NCI-H748 treated with DMSO at 0.1 percent for 48 hours (cell line): ENCODE measurements at regions not wholly inside any gene's neighbourhood (a gene's known extent, or its start where the extent isn't known, plus 50 kb on each side); places are given as distances from the start of the nearest gene placed in this dataset.
A peak's percentile ranks its signal among the peaks of the same experiment; 100 is the strongest.

ENCODE experiments used
- DNase-seq: peaks from one replicate; lab custom pipeline; 2025; lab: John Stamatoyannopoulos, UW

DNA sequence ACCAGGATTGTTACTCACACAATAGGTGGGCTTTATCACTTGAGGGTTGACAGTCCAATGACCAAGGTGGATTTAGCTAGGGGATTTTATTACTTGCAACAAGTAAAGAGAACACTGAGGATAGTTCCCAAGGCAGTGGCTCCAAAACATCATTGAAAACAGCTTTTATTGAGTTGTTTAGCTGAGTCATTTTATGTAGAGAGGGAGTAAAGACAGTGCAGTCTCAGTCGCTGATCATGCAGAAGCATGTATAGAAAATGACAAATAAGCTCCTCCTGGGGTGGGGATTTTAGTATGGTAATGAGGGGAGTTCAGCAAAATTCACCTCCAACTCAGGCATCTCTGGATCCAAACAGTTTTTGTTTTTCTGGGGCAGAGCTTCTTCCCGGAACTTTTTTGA is 163.0 kb upstream of the CCDC179 start:
- no peak for DNase-seq

DNA sequence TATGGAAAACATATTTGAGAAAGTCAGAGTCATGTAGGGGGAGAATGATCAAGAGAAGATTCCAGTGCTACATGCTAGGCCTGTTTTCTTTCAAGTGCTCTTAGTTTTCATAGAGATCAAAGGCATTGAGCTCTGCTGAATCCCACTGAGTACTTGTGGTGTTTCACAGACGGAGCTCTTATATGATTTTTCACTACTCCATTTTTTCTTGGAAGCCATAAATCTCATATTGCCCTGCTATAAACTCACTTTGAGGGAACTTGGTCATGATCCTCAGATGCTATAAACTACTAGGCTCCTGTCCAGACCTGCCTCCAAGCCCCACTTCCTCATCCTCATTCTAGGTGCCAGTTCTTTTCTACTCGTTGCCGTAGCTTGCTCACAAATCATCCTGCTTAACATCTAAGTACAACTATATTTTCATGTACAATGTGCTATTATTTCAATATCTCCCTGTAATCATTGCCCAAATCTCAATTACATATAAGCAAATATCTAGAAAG is 180.8 kb upstream of the CCDC179 start:
- DNase-seq: no peak

DNA sequence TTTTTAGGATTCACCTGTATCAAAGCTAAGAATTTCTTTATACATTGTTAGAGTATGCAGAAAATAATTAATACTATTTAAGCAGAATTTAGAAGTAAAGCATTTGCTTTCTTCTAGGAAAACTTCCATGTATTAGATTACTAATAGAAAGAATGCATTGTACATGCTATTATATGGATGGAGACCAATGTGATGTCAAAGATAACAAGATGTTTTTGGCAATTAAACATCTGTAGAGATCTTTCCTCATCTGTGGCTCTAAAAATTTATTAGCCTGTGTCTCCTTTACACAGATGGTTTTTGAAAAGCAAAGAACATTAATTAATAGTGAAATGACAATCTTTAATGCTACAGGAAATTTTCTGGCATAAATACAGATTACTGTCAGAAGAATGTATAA is 198.4 kb upstream of the CCDC179 start:
- DNase-seq: no peak

DNA sequence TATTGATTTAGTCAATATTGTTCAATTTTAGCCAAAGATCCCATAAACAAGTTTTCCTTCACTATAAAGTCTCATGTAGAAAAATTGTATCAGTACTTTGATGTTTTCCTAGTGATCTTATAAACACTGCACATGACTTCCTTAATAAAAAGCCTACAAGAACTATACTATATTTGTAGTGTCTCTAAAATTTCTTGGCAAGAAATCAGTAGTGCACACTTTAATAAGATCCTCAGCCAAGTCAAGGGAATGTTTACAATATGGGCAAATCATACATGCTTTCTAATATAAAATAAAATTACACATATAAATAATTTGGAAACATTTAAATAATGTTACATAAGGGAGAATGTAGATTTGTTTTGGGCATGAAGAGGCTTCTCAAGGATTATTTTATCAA is 203.0 kb upstream of the CCDC179 start:
- DNase-seq: no peak

DNA sequence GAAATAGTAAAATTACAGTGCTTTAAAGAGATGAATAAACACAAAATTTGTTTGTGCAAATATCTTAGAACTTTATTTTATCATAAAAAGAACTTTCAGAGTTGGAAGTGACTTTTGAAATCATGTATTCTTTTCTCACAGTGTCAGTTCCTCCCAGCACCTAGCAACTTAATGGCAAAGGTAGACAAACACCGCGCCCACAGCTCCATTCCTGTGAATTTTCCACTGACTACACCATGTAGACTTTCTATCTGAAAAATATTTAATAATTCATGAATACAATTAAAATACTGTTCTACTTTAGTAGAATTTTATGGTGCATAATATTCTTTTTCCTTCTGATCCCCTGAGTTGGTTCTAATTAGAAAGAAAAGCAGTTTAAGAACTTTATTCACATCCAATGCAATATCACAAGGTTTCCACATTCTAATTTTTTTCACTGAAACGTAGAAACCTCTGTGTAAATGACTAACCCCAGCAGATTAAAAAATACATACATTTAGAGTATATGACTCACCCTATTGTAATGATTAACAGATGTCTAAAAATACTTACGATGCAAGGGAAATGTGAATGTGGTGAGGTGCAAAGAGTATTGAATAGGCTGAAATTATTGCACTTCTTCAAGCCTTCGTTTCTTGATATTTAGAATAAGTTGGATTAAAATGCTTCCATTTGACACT is 218.2 kb upstream of the CCDC179 start:
- DNase-seq: no peak

GRCh38 chr11:23079382-23079813 is 219.1 kb upstream of the CCDC179 start:
- no peak for DNase-seq

DNA sequence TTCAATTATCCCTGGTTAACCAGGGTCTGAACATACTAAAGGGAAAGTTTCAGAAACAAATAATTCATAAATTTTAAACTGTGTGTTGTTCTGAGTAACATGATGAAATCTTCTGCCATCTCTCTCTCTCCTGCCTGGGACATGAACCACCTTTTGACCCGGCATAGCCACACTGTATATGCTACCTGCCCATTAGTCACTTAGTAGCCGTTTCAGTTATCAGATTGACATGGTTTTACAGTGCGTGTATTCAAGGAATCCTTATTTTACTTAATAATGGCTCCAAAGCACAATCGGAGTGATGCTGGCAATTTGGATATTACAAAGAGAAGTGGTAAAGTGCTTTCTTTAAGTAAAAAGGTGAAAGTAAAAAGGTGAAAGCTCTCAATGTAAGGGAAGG is 227.1 kb upstream of the CCDC179 start:
- no peak for DNase-seq

DNA sequence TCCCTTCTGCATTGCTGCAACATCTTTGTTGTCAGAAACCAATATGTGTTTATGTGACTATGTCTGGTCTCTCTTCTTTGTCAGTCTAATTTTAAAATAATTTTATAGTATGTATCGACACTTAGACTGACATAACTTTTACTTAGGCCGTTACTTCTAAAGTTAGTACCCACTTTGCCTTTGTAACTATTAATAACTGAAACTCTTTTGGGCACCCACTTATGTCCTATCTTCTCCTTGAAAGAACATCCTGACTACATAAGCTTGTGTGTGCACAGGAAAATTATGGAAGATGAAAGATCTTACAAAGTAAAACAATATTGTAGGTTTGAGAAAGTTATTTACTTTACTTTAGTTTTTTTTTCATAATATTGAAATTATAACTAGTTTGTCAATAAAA is 230.4 kb upstream of the CCDC179 start:
- no peak for DNase-seq

DNA sequence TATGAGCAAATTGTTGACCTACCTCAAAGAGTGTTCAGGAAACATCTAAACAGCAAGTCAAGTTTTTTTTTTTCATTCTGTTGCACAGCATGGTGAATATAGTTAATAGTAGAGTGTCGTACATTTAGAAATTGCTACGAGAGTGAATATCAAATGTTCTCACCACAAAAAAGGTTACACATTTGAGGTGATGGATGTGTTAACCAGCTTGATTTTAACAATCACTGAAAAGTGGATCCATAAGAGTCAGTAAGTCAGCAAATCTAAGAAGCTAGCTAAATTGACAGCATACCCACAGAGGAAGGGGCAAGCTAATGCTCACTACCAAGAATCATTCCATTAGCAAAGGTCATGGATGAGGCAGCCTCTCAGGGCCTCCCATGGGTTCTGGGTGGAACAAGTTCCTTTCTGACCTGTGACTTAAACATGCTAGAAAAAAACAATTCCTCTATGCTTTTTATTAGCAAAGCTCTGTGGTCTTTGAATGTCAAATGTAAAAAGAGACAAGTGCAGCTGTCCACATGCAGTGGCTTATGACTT is 235.4 kb upstream of the CCDC179 start:
- no peak for DNase-seq

DNA sequence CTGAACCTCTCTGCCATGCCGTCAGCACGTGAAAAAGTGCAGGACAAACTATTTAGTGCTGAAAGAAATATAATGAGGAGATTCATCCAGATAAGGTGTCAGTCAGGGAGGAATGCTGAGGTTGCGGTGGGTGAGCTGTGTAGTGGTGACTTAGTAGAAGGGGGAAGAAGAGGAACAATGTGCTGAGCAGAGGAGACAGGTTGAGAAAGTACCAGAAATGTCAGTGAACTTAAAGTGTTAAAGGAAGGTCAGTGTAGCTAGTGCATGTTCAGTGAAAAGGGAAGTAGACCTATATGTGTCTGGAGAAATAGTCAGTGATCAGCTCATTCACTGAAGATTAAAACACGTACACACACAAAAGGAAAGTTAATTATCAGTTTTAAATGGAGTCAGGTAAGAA is 237.6 kb upstream of the CCDC179 start:
- DNase-seq: no peak

DNA sequence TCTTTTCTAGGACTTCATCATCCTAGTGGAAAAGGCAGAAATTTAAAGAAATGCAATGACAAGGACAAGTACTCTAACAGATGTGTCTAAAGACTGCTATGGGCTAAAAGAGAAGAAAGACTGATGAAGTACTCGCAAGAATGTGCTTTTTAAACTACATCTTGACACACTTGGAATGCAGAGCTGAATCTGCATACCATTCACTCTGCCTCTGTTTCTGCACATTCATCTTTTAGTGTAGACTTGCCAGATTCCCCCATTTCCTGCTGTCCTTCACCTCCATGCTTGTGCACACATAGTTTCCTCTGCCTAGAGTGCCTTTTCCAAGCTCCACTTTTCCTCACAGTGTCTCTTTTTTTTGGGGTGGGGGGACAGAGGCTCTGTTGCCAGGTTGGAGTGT is 239.0 kb upstream of the CCDC179 start:
- no peak for DNase-seq

DNA sequence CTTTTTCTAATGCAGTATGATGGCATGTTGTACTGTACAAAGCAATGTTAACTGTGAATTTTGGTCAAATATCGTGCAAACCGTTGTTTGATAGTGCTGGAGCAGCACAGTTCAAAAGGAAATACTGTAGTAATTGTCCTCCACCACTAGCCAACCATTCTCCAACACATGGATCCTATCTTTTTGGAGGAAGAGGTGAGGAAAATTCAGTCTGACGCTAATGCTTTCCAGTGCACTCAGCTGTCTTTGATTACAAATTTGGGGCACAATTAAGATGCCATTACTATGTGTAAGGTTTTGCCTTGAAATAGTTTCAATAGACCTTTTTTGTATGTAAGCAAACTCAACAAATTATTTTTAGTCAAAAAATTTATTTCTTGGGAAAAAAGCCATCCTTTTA is 240.5 kb upstream of the CCDC179 start:
- no peak for DNase-seq

DNA sequence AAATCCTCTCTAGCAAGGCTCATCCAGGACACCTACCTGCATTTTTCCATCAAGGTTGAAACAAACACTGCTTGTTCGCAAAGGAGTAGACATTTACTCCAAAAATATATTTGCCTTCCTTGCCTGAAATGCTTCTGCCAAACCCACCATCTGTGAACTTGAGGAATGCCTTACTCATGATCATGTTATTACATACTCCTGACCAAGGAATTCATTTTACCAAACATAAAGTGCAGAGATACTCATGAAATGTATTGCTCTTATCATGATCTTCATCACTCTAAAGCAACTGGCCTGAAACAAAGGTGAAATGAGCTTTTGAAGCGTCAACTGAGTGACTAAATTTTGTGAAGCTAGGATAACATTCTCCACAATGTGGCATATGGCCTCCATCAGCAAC is 243.1 kb upstream of the CCDC179 start:
- DNase-seq: no peak

DNA sequence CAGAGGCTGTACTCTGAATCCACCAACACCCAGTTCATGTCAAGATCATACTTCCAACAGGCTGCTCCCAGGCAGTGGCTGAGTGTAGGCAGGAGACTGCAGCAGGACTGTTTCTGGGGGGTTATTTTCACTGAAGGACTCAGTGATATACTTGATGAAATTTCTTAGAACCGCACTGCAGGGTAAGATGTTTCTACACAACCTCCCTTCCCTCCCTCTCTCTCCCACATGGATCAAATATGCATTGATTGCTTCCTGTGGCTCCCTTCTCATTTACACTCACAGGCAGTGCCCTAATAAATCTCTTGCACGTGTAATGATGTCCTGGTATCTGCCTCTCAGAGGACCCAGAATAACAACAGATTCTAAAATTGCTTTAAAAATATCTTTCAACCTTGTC is 251.3 kb upstream of the CCDC179 start:
- no peak for DNase-seq

- DNase-seq: no peak
Measured at GRCh38 chr11:23112390-23112789, 252.1 kb upstream of the CCDC179 start.

DNA sequence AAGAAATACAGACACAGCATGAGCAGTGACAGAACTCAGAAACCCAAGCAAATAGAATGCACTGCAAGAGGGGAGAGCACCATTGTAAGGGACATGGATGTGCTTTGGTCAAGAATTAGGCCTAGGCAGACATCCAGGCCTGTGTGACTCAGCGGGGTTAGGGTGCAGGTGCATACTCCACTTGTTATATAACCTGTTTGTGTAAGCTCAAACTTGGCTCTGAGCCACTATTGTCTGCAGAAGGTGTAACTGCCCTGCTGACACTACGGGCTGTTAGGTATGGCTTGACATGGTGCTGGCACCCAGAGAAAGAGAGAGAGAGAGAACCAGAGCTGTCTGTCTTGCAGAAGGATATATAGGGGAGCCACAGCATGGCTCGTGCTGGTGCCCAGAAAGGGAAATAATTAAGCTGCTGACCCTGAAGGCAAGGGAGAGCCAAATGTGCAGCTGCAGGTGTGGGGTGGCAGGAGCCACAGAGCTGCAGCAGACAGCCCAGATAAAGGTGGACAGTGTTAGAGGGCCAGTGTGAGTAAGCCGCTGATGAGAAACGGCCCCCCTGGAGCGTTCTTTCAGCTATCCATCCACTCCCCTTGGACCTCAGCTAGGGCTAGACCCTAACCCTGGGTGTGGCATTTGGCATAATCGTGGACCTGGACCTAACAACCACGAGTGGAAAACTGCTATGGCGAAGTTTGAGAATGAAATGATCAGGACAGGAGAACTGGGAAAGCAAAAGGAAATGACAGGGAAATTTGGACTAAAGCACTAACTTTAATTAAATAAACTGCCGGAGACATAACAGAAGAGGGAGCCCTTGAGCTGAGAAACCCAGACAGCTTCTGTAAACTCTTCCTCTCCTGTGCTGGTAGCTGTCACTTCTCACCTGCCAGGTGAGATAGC is 253.0 kb upstream of the CCDC179 start:
- peak; percentile 68 for DNase-seq

DNA sequence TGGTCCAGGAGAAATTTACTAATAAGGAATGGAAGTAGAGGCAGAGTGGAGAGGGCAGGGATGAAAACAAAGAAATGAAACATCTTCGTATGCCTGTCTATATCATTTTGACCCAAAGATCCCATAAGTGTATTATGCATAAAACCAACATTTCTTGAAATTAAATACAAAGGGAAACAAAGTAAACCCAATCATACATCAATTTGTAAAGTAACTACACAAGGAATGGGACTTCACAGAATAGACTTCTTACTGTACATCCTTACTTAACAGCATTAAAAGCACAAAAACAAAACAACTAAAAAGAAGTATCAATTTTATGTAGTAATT is 253.6 kb upstream of the CCDC179 start:
- no peak for DNase-seq

GRCh38 chr11:23123753-23124152 is 263.5 kb upstream of the CCDC179 start:
- no peak for DNase-seq

- DNase-seq: no peak
Measured at GRCh38 chr11:23124249-23124648, 264.0 kb upstream of the CCDC179 start.

- no peak for DNase-seq
Measured at GRCh38 chr11:23124996-23125395, 264.7 kb upstream of the CCDC179 start.

DNA sequence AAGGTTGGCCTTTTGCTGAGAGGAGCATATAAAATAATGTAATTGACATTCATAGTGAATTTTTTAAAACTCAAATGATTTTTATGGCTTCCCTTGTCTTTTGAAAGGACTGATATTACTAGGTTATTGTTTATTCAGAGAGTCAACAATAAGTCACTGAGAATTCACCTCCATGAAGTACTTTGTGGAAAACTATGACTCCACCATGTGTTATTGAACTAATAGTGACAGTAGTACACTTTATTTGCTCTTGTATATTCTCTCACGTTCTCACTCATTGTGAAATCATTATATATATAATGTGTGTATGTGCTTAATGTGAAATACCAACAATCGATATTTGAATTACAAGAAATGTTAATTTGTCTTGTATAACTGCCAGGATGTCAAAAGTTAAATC is 267.4 kb upstream of the CCDC179 start:
- DNase-seq: no peak

DNA sequence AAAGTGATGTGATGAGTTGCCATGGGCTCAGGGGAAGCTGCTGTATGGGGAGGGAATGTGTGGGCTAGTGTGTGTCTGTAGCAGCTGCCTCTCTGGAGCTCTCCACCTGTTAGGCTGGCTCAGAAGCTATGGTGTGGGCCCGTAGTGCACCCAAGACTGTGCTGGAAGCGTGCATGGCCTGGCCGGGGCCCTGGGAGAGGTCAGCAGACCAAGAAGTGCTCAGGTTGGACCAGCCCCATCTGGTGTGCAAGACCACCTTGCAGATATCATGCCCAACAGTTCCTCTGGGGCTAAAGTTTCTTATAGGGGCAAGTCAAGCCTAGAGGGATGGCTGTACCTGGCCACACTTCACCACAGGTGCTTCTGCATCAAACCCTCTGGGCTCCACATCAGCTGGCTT is 274.4 kb upstream of the CCDC179 start:
- no peak for DNase-seq

GRCh38 chr11:23138761-23139160 is 278.5 kb upstream of the CCDC179 start:
- no peak for DNase-seq
